ENCODE measurements at regions not wholly inside any gene's neighbourhood (a gene's known extent, or its start where the extent isn't known, plus 50 kb on each side); places are given as distances from the start of the nearest gene placed in this dataset.

DNA sequence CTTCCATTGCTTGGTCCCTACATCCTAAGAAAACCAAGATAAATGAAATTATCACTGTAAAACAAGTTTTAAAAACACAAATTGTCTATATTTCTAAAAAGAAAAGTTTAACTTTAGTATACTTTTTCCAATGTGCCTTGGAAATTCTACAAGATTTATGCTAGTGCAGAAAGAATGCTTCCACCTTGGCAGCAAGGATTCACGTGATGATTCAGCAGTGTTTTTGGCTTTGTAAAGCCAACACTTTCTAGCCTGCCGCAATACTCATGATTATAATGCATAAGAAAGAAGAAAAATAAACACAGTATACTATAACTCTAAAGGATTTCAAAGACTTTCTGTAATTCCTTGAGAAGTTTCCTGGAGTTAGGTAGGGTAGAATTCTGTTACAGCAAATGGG, 442.7 kb downstream of the TENT5A start:
- Histone ChIP-seq H4K20me1 (ENCODE audit: insufficient read depth, low read length) (no peaks in the 10 kb centered on the region), H3K79me2 (ENCODE audit: low read length) (no peaks in the 10 kb centered on the region), H3K4me1 (ENCODE audit: low read length) (no peaks in the 10 kb centered on the region), H3K27ac (ENCODE audit: low read length) (no peak overlapping the region), H3K4me2 (ENCODE audit: low read length) (no peak overlapping the region), H3K27me3 (ENCODE audit: low read depth, low read length) (no peaks in the 10 kb centered on the region), H3K9ac (ENCODE audit: low read length) (no peak overlapping the region), H3K4me3 (ENCODE audit: low read length) (no peak overlapping the region), H2AFZ (ENCODE audit: low read depth, low read length) (no peak overlapping the region), H3K36me3 (replicated peaks; ENCODE audit: low read depth, low read length) (peaks cover 4% of the 10 kb centered on the region), H3K9me3 (ENCODE audit: insufficient read depth, low read length) (peaks cover 12% of the 10 kb centered on the region)
- TF ChIP-seq CTCF (IDR thresholded peaks at IDR 0.05; ENCODE audit: low read depth, low read length) (no peak), EZH2phosphoT487 (IDR thresholded peaks at IDR 0.05; ENCODE audit: low read depth) (no peak)

GRCh38 chr6:81308577-81309279, 443.8 kb downstream of the TENT5A start:
- TF ChIP-seq EZH2phosphoT487 (IDR thresholded peaks at IDR 0.05; ENCODE audit: low read depth), result no peak
- TF ChIP-seq CTCF (IDR thresholded peaks at IDR 0.05; ENCODE audit: low read depth, low read length), result no peak
- H4K20me1 ChIP-seq (ENCODE audit: insufficient read depth, low read length), result no peaks in the 10 kb centered on the region
- no peak overlapping the region for H3K27ac ChIP-seq (ENCODE audit: low read length)

GRCh38 chr6:81307651-81308214, 444.7 kb downstream of the TENT5A start:
- Histone ChIP-seq H3K27me3 (ENCODE audit: low read depth, low read length) (no peaks in the 10 kb centered on the region), H3K36me3 (replicated peaks; ENCODE audit: low read depth, low read length) (no peaks in the 10 kb centered on the region), H3K9ac (ENCODE audit: low read length) (no peak overlapping the region), H3K4me1 (ENCODE audit: low read length) (no peaks in the 10 kb centered on the region), H3K4me2 (ENCODE audit: low read length) (no peak overlapping the region), H3K27ac (ENCODE audit: low read length) (no peak overlapping the region), H3K4me3 (ENCODE audit: low read length) (no peak overlapping the region), H2AFZ (ENCODE audit: low read depth, low read length) (no peak overlapping the region), H4K20me1 (ENCODE audit: insufficient read depth, low read length) (no peaks in the 10 kb centered on the region), H3K79me2 (ENCODE audit: low read length) (no peaks in the 10 kb centered on the region), H3K9me3 (ENCODE audit: insufficient read depth, low read length) (no peaks in the 10 kb centered on the region)
- TF ChIP-seq CTCF (IDR thresholded peaks at IDR 0.05; ENCODE audit: low read depth, low read length) (no peak), EZH2phosphoT487 (IDR thresholded peaks at IDR 0.05; ENCODE audit: low read depth) (no peak)

More at GRCh38 chr6:81308577-81309279, 443.8 kb downstream of the TENT5A start:
- H3K36me3 ChIP-seq (replicated peaks; ENCODE audit: low read depth, low read length), result peaks cover 2% of the 10 kb centered on the region
- no peak overlapping the region for H2AFZ ChIP-seq (ENCODE audit: low read depth, low read length)
- H3K9ac ChIP-seq (ENCODE audit: low read length), result no peak overlapping the region
- no peaks in the 10 kb centered on the region for H3K79me2 ChIP-seq (ENCODE audit: low read length)
- no peak overlapping the region for H3K4me2 ChIP-seq (ENCODE audit: low read length)
- no peak overlapping the region for H3K4me3 ChIP-seq (ENCODE audit: low read length)
- H3K9me3 ChIP-seq (ENCODE audit: insufficient read depth, low read length), result peaks cover 5% of the 10 kb centered on the region; the same call in 1 of the 2 replicates
- H3K4me1 ChIP-seq (ENCODE audit: low read length), result no peaks in the 10 kb centered on the region
- H3K27me3 ChIP-seq (ENCODE audit: low read depth, low read length), result no peaks in the 10 kb centered on the region

DNA sequence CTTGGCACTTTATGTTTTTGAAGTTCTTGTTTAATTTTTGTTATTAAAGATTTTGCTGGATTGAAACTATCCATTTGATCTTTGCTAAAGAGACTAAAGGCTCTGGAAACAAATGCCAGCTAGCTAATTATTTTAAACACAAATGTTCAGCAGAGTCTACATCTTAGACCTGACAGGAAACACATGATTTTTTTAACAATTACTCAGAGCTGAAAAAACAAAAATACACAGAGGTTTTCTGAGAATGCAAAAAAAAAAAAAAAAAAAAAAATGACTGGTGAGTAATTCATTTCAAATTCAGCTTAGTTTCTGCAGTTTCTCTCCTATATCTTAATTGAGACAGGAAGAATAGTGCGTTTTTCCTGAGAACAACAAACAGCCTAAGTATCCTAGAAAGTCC, 448.0 kb downstream of the TENT5A start:
- no peaks in the 10 kb centered on the region for H3K4me1 ChIP-seq (ENCODE audit: low read length)
- no peaks in the 10 kb centered on the region for H3K79me2 ChIP-seq (ENCODE audit: low read length)
- no peaks in the 10 kb centered on the region for H3K36me3 ChIP-seq (replicated peaks; ENCODE audit: low read depth, low read length)
- H3K9me3 ChIP-seq (ENCODE audit: insufficient read depth, low read length), result no peaks in the 10 kb centered on the region
- no peak overlapping the region for H3K4me2 ChIP-seq (ENCODE audit: low read length)
- TF ChIP-seq EZH2phosphoT487 (IDR thresholded peaks at IDR 0.05; ENCODE audit: low read depth) (no peak), CTCF (IDR thresholded peaks at IDR 0.05; ENCODE audit: low read depth, low read length) (no peak)
- H4K20me1 ChIP-seq (ENCODE audit: insufficient read depth, low read length), result no peaks in the 10 kb centered on the region
- no peak overlapping the region for H2AFZ ChIP-seq (ENCODE audit: low read depth, low read length)
- H3K27me3 ChIP-seq (ENCODE audit: low read depth, low read length), result no peaks in the 10 kb centered on the region
- H3K27ac ChIP-seq (ENCODE audit: low read length), result no peak overlapping the region
- no peak overlapping the region for H3K4me3 ChIP-seq (ENCODE audit: low read length)
- H3K9ac ChIP-seq (ENCODE audit: low read length), result no peak overlapping the region
